ENCODE measurements at regions not wholly inside any gene's neighbourhood (a gene's known extent, or its start where the extent isn't known, plus 50 kb on each side); places are given as distances from the start of the nearest gene placed in this dataset.

DNA sequence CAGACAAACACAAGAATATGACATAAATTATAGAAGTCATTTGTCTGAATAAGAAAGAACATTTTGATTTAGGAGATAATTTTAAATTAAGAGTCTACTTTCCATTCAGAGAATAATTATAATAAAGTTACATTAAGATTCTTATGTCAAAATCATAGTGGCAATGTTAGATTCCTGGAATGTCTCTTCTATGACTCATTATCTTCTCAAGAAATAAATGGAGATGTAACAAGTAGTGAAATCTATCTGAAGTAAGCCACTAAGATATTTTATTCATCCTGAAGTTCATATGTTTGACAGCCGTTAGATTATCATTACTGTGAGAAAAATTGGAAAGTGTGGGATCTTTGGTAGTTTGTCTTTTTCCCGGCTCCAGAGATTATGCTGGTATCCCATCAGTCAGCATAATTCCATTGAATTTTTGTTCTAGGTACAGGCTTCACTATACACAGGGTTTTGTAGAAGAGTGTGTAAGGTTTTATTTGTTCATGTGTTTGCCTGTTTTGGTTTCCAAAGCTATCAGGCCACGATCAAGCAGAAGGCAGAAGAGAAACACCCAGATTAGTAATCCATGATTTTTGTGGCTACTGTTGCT lies 1246.6 kb upstream of the LRRTM1 start:
- Histone ChIP-seq H3K27ac (ENCODE audit: low read depth, low read length) (no peak overlapping the region), H3K9ac (ENCODE audit: low read length) (no peak overlapping the region), H3K79me2 (ENCODE audit: insufficient read depth, low read length) (no peaks in the 10 kb centered on the region), H3K4me2 (ENCODE audit: low read depth, low read length, poor library complexity, severe bottlenecking) (no peak overlapping the region), H3K36me3 (ENCODE audit: low read length) (no peaks in the 10 kb centered on the region), H3F3A (ENCODE audit: insufficient read depth) (no peaks in the 10 kb centered on the region), H3K9me2 (replicated peaks; ENCODE audit: insufficient read depth, low read length) (no peaks in the 10 kb centered on the region), H2AFZ (ENCODE audit: low read depth, low read length, severe bottlenecking) (no peak overlapping the region), H3K9me3 (ENCODE audit: insufficient read depth, low read length) (no peaks in the 10 kb centered on the region), H3K4me3 (ENCODE audit: insufficient read depth, low read length, poor library complexity, severe bottlenecking) (no peak overlapping the region), H3K27me3 (ENCODE audit: low read length) (no peaks in the 10 kb centered on the region), H4K20me1 (ENCODE audit: low read depth, low read length) (no peaks in the 10 kb centered on the region)
- TF ChIP-seq, protein P1, sequence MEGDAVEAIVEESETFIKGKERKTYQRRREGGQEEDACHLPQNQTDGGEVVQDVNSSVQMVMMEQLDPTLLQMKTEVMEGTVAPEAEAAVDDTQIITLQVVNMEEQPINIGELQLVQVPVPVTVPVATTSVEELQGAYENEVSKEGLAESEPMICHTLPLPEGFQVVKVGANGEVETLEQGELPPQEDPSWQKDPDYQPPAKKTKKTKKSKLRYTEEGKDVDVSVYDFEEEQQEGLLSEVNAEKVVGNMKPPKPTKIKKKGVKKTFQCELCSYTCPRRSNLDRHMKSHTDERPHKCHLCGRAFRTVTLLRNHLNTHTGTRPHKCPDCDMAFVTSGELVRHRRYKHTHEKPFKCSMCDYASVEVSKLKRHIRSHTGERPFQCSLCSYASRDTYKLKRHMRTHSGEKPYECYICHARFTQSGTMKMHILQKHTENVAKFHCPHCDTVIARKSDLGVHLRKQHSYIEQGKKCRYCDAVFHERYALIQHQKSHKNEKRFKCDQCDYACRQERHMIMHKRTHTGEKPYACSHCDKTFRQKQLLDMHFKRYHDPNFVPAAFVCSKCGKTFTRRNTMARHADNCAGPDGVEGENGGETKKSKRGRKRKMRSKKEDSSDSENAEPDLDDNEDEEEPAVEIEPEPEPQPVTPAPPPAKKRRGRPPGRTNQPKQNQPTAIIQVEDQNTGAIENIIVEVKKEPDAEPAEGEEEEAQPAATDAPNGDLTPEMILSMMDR (IDR thresholded peaks at IDR 0.05; ENCODE audit: insufficient read depth, low read length, poor library complexity, severe bottlenecking): no peak
- no peak for TF ChIP-seq EZH2phosphoT487 (conservative IDR thresholded peaks at IDR 0.05; ENCODE audit: low read length)

DNA sequence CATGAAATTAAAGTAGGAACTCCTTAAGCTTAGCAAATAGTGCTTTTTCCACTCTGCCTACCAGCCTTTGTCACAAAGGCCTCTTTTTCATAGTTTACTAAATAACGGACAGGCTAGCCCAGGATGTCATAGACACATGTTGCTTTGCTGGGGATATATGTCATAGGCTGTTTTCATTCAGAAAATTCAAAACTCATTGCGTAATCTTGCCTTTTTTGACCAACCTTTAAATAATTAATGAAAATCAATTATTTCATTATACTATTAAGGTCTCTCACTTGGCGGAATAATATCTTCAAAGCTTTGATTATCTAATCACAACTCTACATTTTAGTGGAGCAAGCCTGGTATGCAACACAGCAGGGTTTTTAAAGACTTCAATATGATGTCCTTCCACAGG lies 1245.7 kb upstream of the LRRTM1 start:
- no peak overlapping the region for H3K9ac ChIP-seq (ENCODE audit: low read length)
- no peaks in the 10 kb centered on the region for H4K20me1 ChIP-seq (ENCODE audit: low read depth, low read length)
- no peak for TF ChIP-seq EZH2phosphoT487 (conservative IDR thresholded peaks at IDR 0.05; ENCODE audit: low read length)
- TF ChIP-seq, protein P1 (IDR thresholded peaks at IDR 0.05; ENCODE audit: insufficient read depth, low read length, poor library complexity, severe bottlenecking): no peak
- no peaks in the 10 kb centered on the region for H3K36me3 ChIP-seq (ENCODE audit: low read length)
- no peaks in the 10 kb centered on the region for H3K9me2 ChIP-seq (replicated peaks; ENCODE audit: insufficient read depth, low read length)
- no peak overlapping the region for H3K4me3 ChIP-seq (ENCODE audit: insufficient read depth, low read length, poor library complexity, severe bottlenecking)
- no peaks in the 10 kb centered on the region for H3K27me3 ChIP-seq (ENCODE audit: low read length)
- H2AFZ ChIP-seq (ENCODE audit: low read depth, low read length, severe bottlenecking): no peak overlapping the region
- no peaks in the 10 kb centered on the region for H3K9me3 ChIP-seq (ENCODE audit: insufficient read depth, low read length)
- no peaks in the 10 kb centered on the region for H3K79me2 ChIP-seq (ENCODE audit: insufficient read depth, low read length)
- no peaks in the 10 kb centered on the region for H3F3A ChIP-seq (ENCODE audit: insufficient read depth)
- no peak overlapping the region for H3K27ac ChIP-seq (ENCODE audit: low read depth, low read length)
- H3K4me2 ChIP-seq (ENCODE audit: low read depth, low read length, poor library complexity, severe bottlenecking): no peak overlapping the region

DNA sequence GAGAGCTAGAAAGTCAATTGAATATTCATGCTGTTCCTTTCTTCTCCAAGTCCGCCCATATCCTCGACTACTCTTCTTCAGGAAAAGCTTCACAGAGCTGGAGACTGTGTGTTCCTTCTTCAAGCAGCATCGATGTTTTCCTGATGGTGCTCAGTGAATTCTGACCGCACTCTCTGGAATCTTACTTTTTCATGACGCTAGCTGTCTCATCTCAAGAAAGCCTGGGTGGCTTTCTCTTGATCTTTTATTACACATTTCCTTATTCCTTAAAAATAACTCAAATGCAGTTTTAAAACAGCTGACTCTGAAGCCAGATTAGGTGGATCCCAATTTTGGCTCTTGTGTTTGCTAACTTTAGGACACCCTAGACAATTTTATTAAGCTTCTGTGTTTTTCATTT lies 1245.1 kb upstream of the LRRTM1 start:
- H3F3A ChIP-seq (ENCODE audit: insufficient read depth): no peaks in the 10 kb centered on the region
- H3K9ac ChIP-seq (ENCODE audit: low read length): no peak overlapping the region
- no peak overlapping the region for H3K4me2 ChIP-seq (ENCODE audit: low read depth, low read length, poor library complexity, severe bottlenecking)
- H3K4me3 ChIP-seq (ENCODE audit: insufficient read depth, low read length, poor library complexity, severe bottlenecking): no peak overlapping the region
- no peak for TF ChIP-seq EZH2phosphoT487 (conservative IDR thresholded peaks at IDR 0.05; ENCODE audit: low read length)
- TF ChIP-seq, protein P1 (IDR thresholded peaks at IDR 0.05; ENCODE audit: insufficient read depth, low read length, poor library complexity, severe bottlenecking): no peak
- H3K27ac ChIP-seq (ENCODE audit: low read depth, low read length): no peak overlapping the region
- no peak overlapping the region for H2AFZ ChIP-seq (ENCODE audit: low read depth, low read length, severe bottlenecking)
- no peaks in the 10 kb centered on the region for H3K9me2 ChIP-seq (replicated peaks; ENCODE audit: insufficient read depth, low read length)
- H3K27me3 ChIP-seq (ENCODE audit: low read length): no peaks in the 10 kb centered on the region
- H3K36me3 ChIP-seq (ENCODE audit: low read length): no peaks in the 10 kb centered on the region
- H3K9me3 ChIP-seq (ENCODE audit: insufficient read depth, low read length): no peaks in the 10 kb centered on the region
- H3K79me2 ChIP-seq (ENCODE audit: insufficient read depth, low read length): no peaks in the 10 kb centered on the region
- H4K20me1 ChIP-seq (ENCODE audit: low read depth, low read length): no peaks in the 10 kb centered on the region

Data from SU-DHL-6 (cell line).